GM12801 (cell line): ENCODE measurements at regions not wholly inside any gene's neighbourhood (a gene's known extent, or its start where the extent isn't known, plus 50 kb on each side); places are given as distances from the start of the nearest gene placed in this dataset.

Experiments used
- CTCF ChIP-seq: IDR thresholded peaks from one replicate; pipeline ENCODE4 v1.5.1; 2011; ENCODE audit warnings: control low read depth; ENCODE audit not compliant: insufficient read length; ENCODE audit errors: extremely low read depth

GRCh38 chr21:28598214-28598613 is 394.5 kb downstream of the LTN1 start:
- no peak for TF ChIP-seq CTCF

GRCh38 chr21:28592205-28592865 is 400.3 kb downstream of the LTN1 start:
- no peak for TF ChIP-seq CTCF

DNA sequence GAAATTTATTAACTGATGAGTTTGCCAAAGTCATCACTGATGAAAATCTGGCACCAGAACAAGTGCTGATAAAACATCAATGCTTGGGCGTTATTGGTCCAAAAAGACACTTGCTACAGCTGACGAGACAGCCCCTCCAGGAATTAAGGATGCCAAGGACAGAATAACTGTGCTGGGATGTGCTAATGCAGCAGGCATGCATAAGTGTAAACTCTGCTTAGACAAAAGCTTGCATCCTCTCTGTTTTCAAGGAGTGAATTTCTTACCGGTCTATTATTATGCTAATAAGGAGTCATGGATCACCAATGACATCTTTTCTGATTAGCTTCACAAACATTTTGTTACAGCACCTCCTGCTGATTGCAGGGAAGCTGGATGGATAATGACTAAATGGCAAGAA is 402.0 kb downstream of the LTN1 start:
- no peak for TF ChIP-seq CTCF

DNA sequence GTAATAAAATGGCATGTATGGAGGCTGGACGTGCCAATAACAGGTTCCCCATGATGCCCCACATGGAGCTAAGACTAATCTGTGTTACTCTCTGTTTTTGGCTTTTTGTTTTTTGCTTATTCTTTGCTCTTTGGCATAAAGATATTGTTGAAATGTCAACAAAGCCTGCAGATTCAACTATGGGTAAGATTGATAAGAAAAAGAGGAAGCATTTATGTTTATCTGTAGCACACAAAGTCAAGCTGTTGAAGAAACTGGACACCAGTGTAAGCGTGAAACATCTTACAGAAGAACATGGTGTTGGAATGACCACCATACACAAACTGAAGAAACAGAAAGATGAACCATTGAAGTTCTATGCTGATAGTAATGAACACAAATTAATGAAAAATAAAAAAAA is 402.7 kb downstream of the LTN1 start:
- no peak for TF ChIP-seq CTCF

DNA sequence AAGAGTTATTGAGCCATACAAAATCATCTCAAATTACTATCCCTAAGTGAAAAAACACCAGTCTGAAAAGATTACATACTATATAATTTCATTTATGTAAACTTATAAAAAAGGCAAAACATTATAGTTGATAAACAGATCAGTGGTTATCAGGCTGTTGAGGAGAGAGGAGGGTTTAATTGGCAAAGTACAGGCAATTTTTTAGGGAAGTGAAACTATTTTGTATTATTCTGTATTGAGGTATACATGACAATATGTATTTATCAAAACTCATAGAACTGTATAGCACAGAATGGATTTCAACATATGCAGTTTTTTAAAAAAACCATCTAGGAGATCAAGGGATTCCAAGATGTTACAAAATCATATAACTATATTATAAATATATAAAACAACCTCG is 403.7 kb downstream of the LTN1 start:
- no peak for TF ChIP-seq CTCF

GRCh38 chr21:28587748-28588147 is 404.9 kb downstream of the LTN1 start:
- no peak for TF ChIP-seq CTCF

DNA sequence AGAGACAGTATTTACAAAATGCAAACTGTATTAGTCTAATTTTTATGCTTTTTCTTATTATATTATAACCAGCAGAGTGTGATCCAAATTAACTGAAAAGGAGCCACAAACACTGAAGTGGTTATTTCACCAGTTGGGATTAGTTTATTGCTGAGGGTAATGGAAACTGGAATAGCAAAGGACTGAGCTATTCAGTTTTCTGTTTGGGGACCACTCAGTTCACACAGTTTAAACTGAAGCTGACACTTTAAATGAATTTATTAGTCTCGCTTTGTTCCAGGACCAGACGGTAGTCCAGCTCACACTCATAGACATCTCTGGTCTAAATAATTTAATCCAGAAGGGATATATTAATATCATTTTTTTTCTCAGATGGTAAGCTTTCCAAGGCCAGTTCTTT is 410.7 kb downstream of the LTN1 start:
- no peak for TF ChIP-seq CTCF

DNA sequence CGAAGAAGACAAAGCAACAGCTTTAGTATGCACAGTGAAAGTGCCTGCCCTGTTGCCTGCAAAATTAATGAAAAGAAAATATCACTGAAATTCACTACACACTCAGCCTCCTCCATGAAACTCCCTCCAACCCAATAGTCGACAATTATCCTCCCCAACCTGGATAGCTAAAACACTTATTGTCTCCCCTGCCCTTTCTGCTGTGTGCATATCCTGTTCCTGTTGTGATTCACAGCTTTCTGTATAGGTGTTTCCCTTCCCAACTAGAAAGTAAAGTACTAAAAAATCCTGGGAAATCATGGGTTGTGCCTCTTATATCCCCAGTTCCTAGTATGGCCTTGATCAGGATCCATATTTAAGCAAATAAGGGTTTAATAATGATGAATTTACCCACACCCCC is 412.1 kb downstream of the LTN1 start:
- no peak for TF ChIP-seq CTCF
